ENCODE measurements at regions not wholly inside any gene's neighbourhood (a gene's known extent, or its start where the extent isn't known, plus 50 kb on each side); places are given as distances from the start of the nearest gene placed in this dataset.
"Not testable (repeated sequence)": the region's sequence is repeated elsewhere in the genome, so short reads cannot be mapped to it uniquely, and the experiment has no call there.

DNA sequence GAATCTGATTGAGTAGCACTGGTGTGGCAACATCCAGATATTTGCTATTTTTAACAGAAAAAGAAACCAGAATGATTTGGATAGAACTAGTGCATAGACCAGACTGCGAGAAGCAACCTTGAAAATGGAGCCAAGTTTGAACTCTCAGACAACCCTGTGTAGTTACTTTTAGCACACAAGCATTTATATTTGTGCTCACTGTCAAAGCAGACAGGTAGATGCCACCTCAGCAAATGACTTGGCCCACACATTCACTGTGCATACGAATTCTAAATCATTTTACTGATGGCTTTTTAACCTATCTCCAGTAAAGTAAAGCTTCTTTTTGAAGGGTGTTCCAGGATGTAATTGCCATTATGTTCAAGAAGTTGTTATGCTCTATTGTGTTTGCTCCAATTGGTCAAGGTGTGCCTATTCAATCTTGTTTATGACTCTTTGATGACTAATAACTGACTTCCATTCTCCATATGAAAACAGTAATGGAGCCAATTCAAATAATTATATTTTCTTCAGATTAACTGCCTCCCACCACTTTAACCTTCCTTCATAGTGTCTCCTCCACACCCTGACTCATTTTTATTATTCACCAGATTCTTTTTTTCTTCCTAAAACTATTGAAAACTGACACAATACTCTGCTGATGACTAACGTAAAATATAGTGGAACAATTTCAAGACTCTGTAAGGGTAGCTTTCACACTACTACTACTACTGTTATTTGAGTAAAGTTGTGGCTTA is 138.5 kb downstream of the CCER1 start:
- Histone ChIP-seq H3K4me1 (ENCODE audit: low read depth) (no peaks in the 10 kb centered on the region), H3K36me3 (ENCODE audit: low read depth) (no peaks in the 10 kb centered on the region), H3K4me3 (no peak overlapping the region), H3K9me3 (no peaks in the 10 kb centered on the region)
- DNase-seq (no peak), ATAC-seq (no peak)
- intact Hi-C loops (cut with DNase I, micrococcal nuclease), result no loop called here
- TF ChIP-seq, protein P1, sequence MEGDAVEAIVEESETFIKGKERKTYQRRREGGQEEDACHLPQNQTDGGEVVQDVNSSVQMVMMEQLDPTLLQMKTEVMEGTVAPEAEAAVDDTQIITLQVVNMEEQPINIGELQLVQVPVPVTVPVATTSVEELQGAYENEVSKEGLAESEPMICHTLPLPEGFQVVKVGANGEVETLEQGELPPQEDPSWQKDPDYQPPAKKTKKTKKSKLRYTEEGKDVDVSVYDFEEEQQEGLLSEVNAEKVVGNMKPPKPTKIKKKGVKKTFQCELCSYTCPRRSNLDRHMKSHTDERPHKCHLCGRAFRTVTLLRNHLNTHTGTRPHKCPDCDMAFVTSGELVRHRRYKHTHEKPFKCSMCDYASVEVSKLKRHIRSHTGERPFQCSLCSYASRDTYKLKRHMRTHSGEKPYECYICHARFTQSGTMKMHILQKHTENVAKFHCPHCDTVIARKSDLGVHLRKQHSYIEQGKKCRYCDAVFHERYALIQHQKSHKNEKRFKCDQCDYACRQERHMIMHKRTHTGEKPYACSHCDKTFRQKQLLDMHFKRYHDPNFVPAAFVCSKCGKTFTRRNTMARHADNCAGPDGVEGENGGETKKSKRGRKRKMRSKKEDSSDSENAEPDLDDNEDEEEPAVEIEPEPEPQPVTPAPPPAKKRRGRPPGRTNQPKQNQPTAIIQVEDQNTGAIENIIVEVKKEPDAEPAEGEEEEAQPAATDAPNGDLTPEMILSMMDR (IDR thresholded peaks at IDR 0.05), result no peak

DNA sequence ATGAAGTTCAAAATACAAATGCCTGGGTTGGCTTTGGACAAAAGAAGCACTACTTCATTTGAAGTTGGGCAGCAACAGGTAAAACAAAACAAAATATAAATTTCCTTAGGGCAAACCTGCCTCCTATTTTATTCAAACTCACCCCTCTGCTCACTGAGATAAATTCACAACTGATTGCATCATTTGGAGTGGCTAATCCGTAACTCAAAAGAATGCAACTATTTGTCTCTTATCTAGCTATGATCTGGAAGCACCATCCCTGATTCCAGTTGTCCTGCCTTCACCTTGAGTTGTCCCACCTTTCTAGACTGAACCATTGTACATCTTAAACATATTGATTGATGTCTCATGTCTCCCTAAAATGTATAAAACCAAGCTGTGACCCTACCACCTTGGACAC is 145.0 kb downstream of the CCER1 start:
- no peaks in the 10 kb centered on the region for H3K36me3 ChIP-seq (ENCODE audit: low read depth)
- no peak overlapping the region for H3K4me3 ChIP-seq
- intact Hi-C loops (cut with DNase I, micrococcal nuclease), result no loop called here
- no peaks in the 10 kb centered on the region for H3K9me3 ChIP-seq
- no peaks in the 10 kb centered on the region for H3K4me1 ChIP-seq (ENCODE audit: low read depth)
- DNase-seq (no peak), ATAC-seq (no peak)
- TF ChIP-seq, protein P1 (IDR thresholded peaks at IDR 0.05), result no peak

DNA sequence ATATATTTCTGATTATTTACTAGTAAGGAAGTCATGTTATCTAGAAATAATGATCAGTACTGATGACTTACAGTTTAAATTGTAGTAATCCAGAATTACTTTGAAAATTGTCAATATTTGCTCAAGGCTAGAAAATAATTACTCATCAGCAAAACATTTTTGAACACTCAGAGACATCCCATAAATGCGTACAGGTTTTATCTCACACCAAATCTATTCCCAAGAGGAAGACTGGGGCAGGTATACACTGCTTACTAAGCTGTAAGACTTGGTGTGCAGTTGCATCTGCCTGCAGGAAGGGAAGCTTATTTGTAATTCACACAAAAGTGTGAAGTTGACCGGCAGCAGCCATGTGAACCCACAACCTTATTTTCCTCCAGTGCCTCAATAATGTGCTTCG is 146.4 kb downstream of the CCER1 start:
- TF ChIP-seq, protein P1 (IDR thresholded peaks at IDR 0.05), result no peak
- no peaks in the 10 kb centered on the region for H3K36me3 ChIP-seq (ENCODE audit: low read depth)
- no peaks in the 10 kb centered on the region for H3K9me3 ChIP-seq
- H3K4me3 ChIP-seq, result no peak overlapping the region
- intact Hi-C loops (cut with DNase I, micrococcal nuclease), result no loop called here
- no peaks in the 10 kb centered on the region for H3K4me1 ChIP-seq (ENCODE audit: low read depth)
- ATAC-seq (no peak), DNase-seq (no peak)

DNA sequence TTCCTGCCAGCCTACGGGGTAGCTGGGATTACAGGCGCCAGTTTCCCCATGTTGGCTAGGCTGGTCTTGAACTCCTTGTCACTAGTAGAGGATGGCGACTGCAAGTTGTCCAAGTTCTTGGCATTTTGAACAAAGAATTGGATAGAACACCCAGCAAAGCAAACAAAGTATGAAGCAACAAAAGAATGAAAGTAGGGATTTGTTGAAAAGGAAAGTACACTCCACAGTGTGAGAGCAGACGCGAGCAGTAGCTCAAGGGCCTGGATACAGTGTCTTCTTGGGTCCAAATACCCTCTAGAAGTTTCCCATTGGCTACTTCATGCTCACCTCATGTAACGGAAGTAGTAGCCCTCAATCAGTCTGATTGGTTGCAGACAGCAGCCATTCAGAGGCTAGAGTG is 152.2 kb downstream of the CCER1 start:
- Histone ChIP-seq H3K36me3 (ENCODE audit: low read depth) (no peaks in the 10 kb centered on the region), H3K9me3 (no peaks in the 10 kb centered on the region), H3K4me1 (ENCODE audit: low read depth) (no peaks in the 10 kb centered on the region), H3K4me3 (no peak overlapping the region)
- intact Hi-C loops (cut with DNase I, micrococcal nuclease), result no loop called here
- TF ChIP-seq, protein P1 (IDR thresholded peaks at IDR 0.05), result no peak
- DNase-seq (no peak), ATAC-seq (no peak)

DNA sequence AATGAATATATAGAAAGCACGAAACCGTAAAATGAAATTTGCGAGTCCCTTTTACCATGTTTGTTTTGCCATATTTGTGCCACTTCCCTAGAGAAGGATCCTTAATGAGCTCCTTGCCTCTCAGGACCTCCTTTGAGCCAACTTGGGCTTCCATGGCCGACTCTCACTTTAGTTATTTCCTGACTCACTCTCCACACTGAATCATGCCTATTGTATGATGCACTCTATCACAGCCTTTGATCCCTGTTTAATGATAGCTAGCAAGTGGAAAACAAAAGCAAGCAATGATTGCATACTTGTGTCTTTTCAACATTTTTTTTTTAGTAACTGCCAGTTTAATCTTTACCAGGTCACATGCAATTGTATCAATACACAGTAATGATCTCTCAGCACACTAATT is 153.2 kb downstream of the CCER1 start:
- TF ChIP-seq, protein P1 (IDR thresholded peaks at IDR 0.05), result no peak
- H3K4me1 ChIP-seq (ENCODE audit: low read depth), result no peaks in the 10 kb centered on the region
- H3K36me3 ChIP-seq (ENCODE audit: low read depth), result no peaks in the 10 kb centered on the region
- intact Hi-C loops (cut with DNase I, micrococcal nuclease), result no loop called here
- no peak for ATAC-seq
- no peaks in the 10 kb centered on the region for H3K9me3 ChIP-seq
- no peak overlapping the region for H3K4me3 ChIP-seq
- no peak for DNase-seq

DNA sequence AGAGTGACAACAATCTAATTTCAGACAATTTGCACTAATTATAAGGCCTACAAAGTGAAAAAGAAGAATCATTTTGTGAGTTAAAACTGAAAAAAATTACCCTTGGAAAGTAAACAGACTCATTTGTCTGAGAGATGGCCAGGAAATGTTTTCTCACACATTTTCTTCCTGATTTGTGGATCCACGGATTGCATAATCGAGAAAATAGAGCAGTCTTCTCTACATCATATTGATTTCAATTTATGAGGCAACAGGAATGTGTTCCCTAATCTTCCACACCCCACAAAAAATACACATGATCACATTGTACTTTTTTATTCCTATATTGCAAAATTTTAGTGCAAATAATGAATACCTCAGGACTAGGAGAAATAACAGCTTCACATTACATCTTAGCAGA is 160.8 kb downstream of the CCER1 start:
- TF ChIP-seq, protein P1 (IDR thresholded peaks at IDR 0.05), result no peak
- ATAC-seq, result no peak
- no peaks in the 10 kb centered on the region for H3K36me3 ChIP-seq (ENCODE audit: low read depth)
- DNase-seq, result no peak
- H3K4me3 ChIP-seq, result no peak overlapping the region
- H3K9me3 ChIP-seq, result no peaks in the 10 kb centered on the region
- no peaks in the 10 kb centered on the region for H3K4me1 ChIP-seq (ENCODE audit: low read depth)
- intact Hi-C loops (cut with DNase I, micrococcal nuclease), result no loop called here

DNA sequence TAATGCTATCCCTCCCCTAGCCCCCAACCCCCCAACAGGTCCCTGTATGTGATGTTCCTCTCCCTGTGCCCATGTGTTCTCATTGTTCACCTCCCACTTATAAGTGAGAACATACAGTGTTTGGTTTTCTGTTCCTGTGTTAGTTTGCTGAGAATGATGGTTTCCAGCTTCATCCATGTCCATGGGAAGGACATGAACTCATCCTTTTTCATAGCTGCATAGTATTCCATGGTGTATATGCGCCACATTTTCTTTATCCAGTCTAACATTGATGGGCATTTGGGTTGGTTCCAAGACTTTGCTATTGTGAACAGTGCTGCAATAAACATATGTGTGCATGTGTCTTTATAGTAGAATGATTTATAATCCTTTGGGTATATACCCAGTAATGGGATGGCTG is 162.3 kb downstream of the CCER1 start:
- H3K4me1 ChIP-seq (ENCODE audit: low read depth); H3K9me3 ChIP-seq; H3K36me3 ChIP-seq (ENCODE audit: low read depth); ATAC-seq; intact Hi-C loops (cut with DNase I, micrococcal nuclease); DNase-seq; H3K4me3 ChIP-seq: not testable (repeated sequence)

Data from mucosa of descending colon (tissue), 3 donors.